ENCODE measurements at regions not wholly inside any gene's neighbourhood (a gene's known extent, or its start where the extent isn't known, plus 50 kb on each side); places are given as distances from the start of the nearest gene placed in this dataset.

DNA sequence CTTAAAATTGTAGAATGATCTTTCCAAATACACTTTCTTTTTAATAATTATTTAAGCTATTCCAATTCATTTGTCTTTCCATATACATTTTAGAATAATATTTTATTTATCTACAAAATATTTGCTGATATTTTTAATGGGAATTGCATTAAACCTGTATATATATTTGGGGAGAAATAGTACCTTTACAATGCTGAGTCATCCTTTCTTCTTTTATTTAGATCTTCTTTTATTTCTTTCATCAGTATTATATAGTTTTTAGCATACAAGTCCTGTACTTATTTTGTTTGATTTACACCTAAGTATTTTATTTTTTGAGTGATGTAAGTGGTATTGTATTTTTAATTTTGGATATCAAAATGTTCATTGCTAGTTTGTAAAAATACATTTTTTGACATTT lies 639.5 kb upstream of the GOT2 start:
- DNase-seq (ENCODE audit: low spot score): no peak
- H3K79me2 ChIP-seq: no peaks in the 10 kb centered on the region
- no peak overlapping the region for H3K4me2 ChIP-seq
- H4K20me1 ChIP-seq (ENCODE audit: insufficient read depth, poor library complexity, severe bottlenecking): no peaks in the 10 kb centered on the region
- no peak overlapping the region for H2AFZ ChIP-seq
- no peaks in the 10 kb centered on the region for H3K36me3 ChIP-seq (replicated peaks; ENCODE audit: insufficient read depth, low read depth)
- no peak overlapping the region for H3K27ac ChIP-seq
- TF ChIP-seq EZH2 (IDR thresholded peaks at IDR 0.05; ENCODE audit: borderline replicate concordance): no peak
- TF ChIP-seq EZH2phosphoT487 (IDR thresholded peaks at IDR 0.05; ENCODE audit: low read depth, severe bottlenecking, unreplicated experiment): no peak
- no peak for TF ChIP-seq CTCF (IDR thresholded peaks at IDR 0.05; ENCODE audit: poor library complexity)
- no peaks in the 10 kb centered on the region for H3K4me1 ChIP-seq (ENCODE audit: insufficient read depth)
- no peaks in the 10 kb centered on the region for H3K9me3 ChIP-seq (ENCODE audit: low read depth)
- H3K9me2 ChIP-seq (replicated peaks; ENCODE audit: insufficient read depth): no peaks in the 10 kb centered on the region
- H3K4me3 ChIP-seq: no peak overlapping the region
- H3K27me3 ChIP-seq: no peaks in the 10 kb centered on the region

DNA sequence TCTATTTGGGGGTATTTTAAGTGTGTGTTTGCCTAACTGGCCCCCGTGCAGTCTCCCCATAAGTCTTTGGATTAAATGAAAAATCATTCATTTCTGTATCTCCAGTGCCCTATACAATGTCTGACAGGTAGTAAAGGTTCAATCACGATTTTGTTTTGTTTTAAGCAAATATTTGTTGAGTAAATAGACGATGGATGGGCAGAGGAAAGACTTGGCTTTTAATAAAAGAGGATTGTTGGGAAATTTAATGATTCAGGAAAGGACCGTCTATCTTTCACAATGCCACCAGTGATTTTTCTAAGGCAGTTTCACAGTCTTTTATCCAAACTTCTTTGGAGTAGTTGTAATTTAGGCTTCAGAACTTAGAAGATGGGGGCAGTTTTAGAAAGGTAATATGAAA lies 636.6 kb upstream of the GOT2 start:
- Histone ChIP-seq H3K27me3 (no peaks in the 10 kb centered on the region), H4K20me1 (ENCODE audit: insufficient read depth, poor library complexity, severe bottlenecking) (no peaks in the 10 kb centered on the region), H3K9me3 (ENCODE audit: low read depth) (no peaks in the 10 kb centered on the region), H3K79me2 (no peaks in the 10 kb centered on the region), H3K4me1 (ENCODE audit: insufficient read depth) (no peaks in the 10 kb centered on the region), H3K4me3 (no peak overlapping the region), H3K9me2 (replicated peaks; ENCODE audit: insufficient read depth) (no peaks in the 10 kb centered on the region), H3K4me2 (no peak overlapping the region), H3K36me3 (replicated peaks; ENCODE audit: insufficient read depth, low read depth) (no peaks in the 10 kb centered on the region), H3K27ac (no peak overlapping the region), H2AFZ (no peak overlapping the region)
- TF ChIP-seq EZH2phosphoT487 (IDR thresholded peaks at IDR 0.05; ENCODE audit: low read depth, severe bottlenecking, unreplicated experiment) (no peak), CTCF (IDR thresholded peaks at IDR 0.05; ENCODE audit: poor library complexity) (no peak), EZH2 (IDR thresholded peaks at IDR 0.05; ENCODE audit: borderline replicate concordance) (no peak)
- 71% methylated on average over 4 of the region's 4 CpGs for WGBS (ENCODE audit: low lambda C conversion rate, missing lambda C conversion rate)
- DNase-seq (ENCODE audit: low spot score): no peak

GRCh38 chr16:59369523-59369922 lies 635.4 kb upstream of the GOT2 start:
- H3K27me3 ChIP-seq: no peaks in the 10 kb centered on the region
- WGBS (ENCODE audit: low lambda C conversion rate, missing lambda C conversion rate): 73% methylated on average over 5 of the region's 5 CpGs
- H3K9me3 ChIP-seq (ENCODE audit: low read depth): no peaks in the 10 kb centered on the region
- H3K4me1 ChIP-seq (ENCODE audit: insufficient read depth): no peaks in the 10 kb centered on the region
- no peak overlapping the region for H3K4me2 ChIP-seq
- no peak for TF ChIP-seq CTCF (IDR thresholded peaks at IDR 0.05; ENCODE audit: poor library complexity)
- TF ChIP-seq EZH2phosphoT487 (IDR thresholded peaks at IDR 0.05; ENCODE audit: low read depth, severe bottlenecking, unreplicated experiment): no peak
- TF ChIP-seq EZH2 (IDR thresholded peaks at IDR 0.05; ENCODE audit: borderline replicate concordance): no peak
- no peak for DNase-seq (ENCODE audit: low spot score)
- no peak overlapping the region for H3K4me3 ChIP-seq
- H3K79me2 ChIP-seq: no peaks in the 10 kb centered on the region
- H3K9me2 ChIP-seq (replicated peaks; ENCODE audit: insufficient read depth): no peaks in the 10 kb centered on the region
- no peak overlapping the region for H3K27ac ChIP-seq
- no peak overlapping the region for H2AFZ ChIP-seq
- H3K36me3 ChIP-seq (replicated peaks; ENCODE audit: insufficient read depth, low read depth): no peaks in the 10 kb centered on the region
- no peaks in the 10 kb centered on the region for H4K20me1 ChIP-seq (ENCODE audit: insufficient read depth, poor library complexity, severe bottlenecking)

GRCh38 chr16:59368586-59368985 lies 634.5 kb upstream of the GOT2 start:
- H3K4me3 ChIP-seq: no peak overlapping the region
- no peaks in the 10 kb centered on the region for H3K79me2 ChIP-seq
- no peaks in the 10 kb centered on the region for H3K27me3 ChIP-seq
- 84% methylated on average over 6 of the region's 6 CpGs for WGBS (ENCODE audit: low lambda C conversion rate, missing lambda C conversion rate)
- H3K9me3 ChIP-seq (ENCODE audit: low read depth): no peaks in the 10 kb centered on the region
- H3K4me2 ChIP-seq: no peak overlapping the region
- no peaks in the 10 kb centered on the region for H3K9me2 ChIP-seq (replicated peaks; ENCODE audit: insufficient read depth)
- no peaks in the 10 kb centered on the region for H3K36me3 ChIP-seq (replicated peaks; ENCODE audit: insufficient read depth, low read depth)
- no peak overlapping the region for H3K27ac ChIP-seq
- TF ChIP-seq EZH2phosphoT487 (IDR thresholded peaks at IDR 0.05; ENCODE audit: low read depth, severe bottlenecking, unreplicated experiment) (no peak), EZH2 (IDR thresholded peaks at IDR 0.05; ENCODE audit: borderline replicate concordance) (no peak), CTCF (IDR thresholded peaks at IDR 0.05; ENCODE audit: poor library complexity) (no peak)
- H4K20me1 ChIP-seq (ENCODE audit: insufficient read depth, poor library complexity, severe bottlenecking): no peaks in the 10 kb centered on the region
- no peak overlapping the region for H2AFZ ChIP-seq
- DNase-seq (ENCODE audit: low spot score): no peak
- H3K4me1 ChIP-seq (ENCODE audit: insufficient read depth): no peaks in the 10 kb centered on the region

Data from hepatocyte (in vitro differentiated cells).